ENCODE measurements at regions not wholly inside any gene's neighbourhood (a gene's known extent, or its start where the extent isn't known, plus 50 kb on each side); places are given as distances from the start of the nearest gene placed in this dataset.

DNA sequence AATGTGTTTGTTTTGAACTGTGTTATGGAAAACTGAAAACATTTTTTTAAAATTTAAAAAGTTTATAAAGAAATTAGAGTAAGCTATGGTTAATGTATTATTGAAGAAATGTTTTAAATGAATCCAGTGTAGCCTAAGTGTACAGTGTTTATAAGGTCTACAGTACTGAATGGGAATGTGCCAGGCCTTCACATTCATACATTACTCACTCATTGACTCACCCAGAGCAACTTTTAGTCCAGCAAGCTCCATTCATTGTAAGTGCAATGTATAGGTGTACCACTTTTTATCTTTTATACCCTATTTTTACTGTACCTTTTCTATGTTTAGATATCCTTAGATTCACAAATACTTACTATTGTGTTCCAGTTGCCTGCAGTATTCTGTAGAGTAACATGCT is 215.1 kb upstream of the THUMPD2 start:
- H3K9ac ChIP-seq (ENCODE audit: low read length): no peak overlapping the region
- no peak overlapping the region for H3K27ac ChIP-seq (ENCODE audit: low read length)
- H3K36me3 ChIP-seq (replicated peaks; ENCODE audit: low read depth, low read length): no peaks in the 10 kb centered on the region
- H3K4me2 ChIP-seq (ENCODE audit: low read length): no peak overlapping the region
- H2AFZ ChIP-seq (ENCODE audit: low read depth, low read length): no peak overlapping the region
- H3K9me3 ChIP-seq (ENCODE audit: insufficient read depth, low read length): no peaks in the 10 kb centered on the region
- H3K79me2 ChIP-seq (ENCODE audit: low read length): no peaks in the 10 kb centered on the region
- no peak for TF ChIP-seq EZH2phosphoT487 (IDR thresholded peaks at IDR 0.05; ENCODE audit: low read depth)
- H4K20me1 ChIP-seq (ENCODE audit: insufficient read depth, low read length): no peaks in the 10 kb centered on the region
- no peaks in the 10 kb centered on the region for H3K4me1 ChIP-seq (ENCODE audit: low read length)
- H3K27me3 ChIP-seq (ENCODE audit: low read depth, low read length): no peaks in the 10 kb centered on the region
- no peak overlapping the region for H3K4me3 ChIP-seq (ENCODE audit: low read length)

DNA sequence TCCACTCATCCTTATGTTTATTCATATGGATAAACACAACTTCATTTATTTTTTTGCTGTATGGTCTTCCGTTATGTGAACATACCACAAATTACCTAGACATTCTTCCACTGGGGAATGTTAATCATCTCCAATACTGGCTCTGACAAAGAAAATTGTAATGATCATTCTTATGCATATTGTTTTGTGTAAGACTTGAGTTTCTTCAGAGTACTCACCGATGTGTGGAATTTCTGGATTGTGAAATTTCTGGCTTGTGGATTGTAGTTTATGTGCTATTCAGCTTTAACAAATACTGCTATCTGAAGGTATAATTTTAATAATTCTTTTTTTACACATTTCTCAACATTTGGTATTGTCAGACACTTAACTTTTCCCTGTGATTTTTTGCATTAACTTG is 212.2 kb upstream of the THUMPD2 start:
- no peak overlapping the region for H3K4me2 ChIP-seq (ENCODE audit: low read length)
- H3K9ac ChIP-seq (ENCODE audit: low read length): no peak overlapping the region
- no peaks in the 10 kb centered on the region for H3K79me2 ChIP-seq (ENCODE audit: low read length)
- H3K4me3 ChIP-seq (ENCODE audit: low read length): no peak overlapping the region
- H3K4me1 ChIP-seq (ENCODE audit: low read length): no peaks in the 10 kb centered on the region
- H3K27me3 ChIP-seq (ENCODE audit: low read depth, low read length): no peaks in the 10 kb centered on the region
- TF ChIP-seq EZH2phosphoT487 (IDR thresholded peaks at IDR 0.05; ENCODE audit: low read depth): no peak
- H3K36me3 ChIP-seq (replicated peaks; ENCODE audit: low read depth, low read length): no peaks in the 10 kb centered on the region
- H4K20me1 ChIP-seq (ENCODE audit: insufficient read depth, low read length): no peaks in the 10 kb centered on the region
- H3K27ac ChIP-seq (ENCODE audit: low read length): no peak overlapping the region
- H2AFZ ChIP-seq (ENCODE audit: low read depth, low read length): no peak overlapping the region
- H3K9me3 ChIP-seq (ENCODE audit: insufficient read depth, low read length): no peaks in the 10 kb centered on the region

DNA sequence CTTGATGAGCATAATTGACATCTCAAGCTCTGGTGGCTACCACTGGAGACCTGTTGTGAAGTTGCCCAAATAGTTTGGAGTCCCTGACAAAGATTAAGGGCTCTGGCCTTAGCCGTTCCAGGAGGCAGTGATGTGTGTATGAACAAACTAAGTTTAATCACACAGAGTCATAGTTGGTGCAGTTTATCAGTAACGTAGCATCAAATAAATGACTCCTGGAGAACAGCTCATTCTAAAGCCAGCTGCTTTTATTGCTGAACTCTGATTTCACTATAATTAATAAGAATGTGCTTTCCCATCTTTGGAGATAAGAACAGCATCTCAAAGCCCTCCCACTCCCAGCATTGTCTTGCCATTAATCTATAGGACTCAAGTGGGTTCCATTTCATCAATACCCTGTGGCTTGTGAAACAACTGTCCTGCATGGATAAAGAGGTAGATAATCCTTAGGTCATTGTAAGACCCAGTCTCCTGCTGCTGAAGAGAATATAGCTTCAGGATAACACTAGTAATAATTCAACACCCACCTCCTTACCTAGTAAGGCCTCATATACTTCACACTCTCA is 211.4 kb upstream of the THUMPD2 start:
- Histone ChIP-seq H3K27ac (ENCODE audit: low read length) (no peak overlapping the region), H3K9me3 (ENCODE audit: insufficient read depth, low read length) (no peaks in the 10 kb centered on the region), H4K20me1 (ENCODE audit: insufficient read depth, low read length) (no peaks in the 10 kb centered on the region), H3K27me3 (ENCODE audit: low read depth, low read length) (no peaks in the 10 kb centered on the region), H3K9ac (ENCODE audit: low read length) (no peak overlapping the region), H2AFZ (ENCODE audit: low read depth, low read length) (no peak overlapping the region), H3K79me2 (ENCODE audit: low read length) (no peaks in the 10 kb centered on the region), H3K4me1 (ENCODE audit: low read length) (no peaks in the 10 kb centered on the region), H3K4me2 (ENCODE audit: low read length) (no peak overlapping the region), H3K36me3 (replicated peaks; ENCODE audit: low read depth, low read length) (no peaks in the 10 kb centered on the region), H3K4me3 (ENCODE audit: low read length) (no peak overlapping the region)
- TF ChIP-seq, protein P1, sequence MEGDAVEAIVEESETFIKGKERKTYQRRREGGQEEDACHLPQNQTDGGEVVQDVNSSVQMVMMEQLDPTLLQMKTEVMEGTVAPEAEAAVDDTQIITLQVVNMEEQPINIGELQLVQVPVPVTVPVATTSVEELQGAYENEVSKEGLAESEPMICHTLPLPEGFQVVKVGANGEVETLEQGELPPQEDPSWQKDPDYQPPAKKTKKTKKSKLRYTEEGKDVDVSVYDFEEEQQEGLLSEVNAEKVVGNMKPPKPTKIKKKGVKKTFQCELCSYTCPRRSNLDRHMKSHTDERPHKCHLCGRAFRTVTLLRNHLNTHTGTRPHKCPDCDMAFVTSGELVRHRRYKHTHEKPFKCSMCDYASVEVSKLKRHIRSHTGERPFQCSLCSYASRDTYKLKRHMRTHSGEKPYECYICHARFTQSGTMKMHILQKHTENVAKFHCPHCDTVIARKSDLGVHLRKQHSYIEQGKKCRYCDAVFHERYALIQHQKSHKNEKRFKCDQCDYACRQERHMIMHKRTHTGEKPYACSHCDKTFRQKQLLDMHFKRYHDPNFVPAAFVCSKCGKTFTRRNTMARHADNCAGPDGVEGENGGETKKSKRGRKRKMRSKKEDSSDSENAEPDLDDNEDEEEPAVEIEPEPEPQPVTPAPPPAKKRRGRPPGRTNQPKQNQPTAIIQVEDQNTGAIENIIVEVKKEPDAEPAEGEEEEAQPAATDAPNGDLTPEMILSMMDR (IDR thresholded peaks at IDR 0.05; ENCODE audit: low read depth, low read length): no peak
- TF ChIP-seq EZH2phosphoT487 (IDR thresholded peaks at IDR 0.05; ENCODE audit: low read depth): no peak

DNA sequence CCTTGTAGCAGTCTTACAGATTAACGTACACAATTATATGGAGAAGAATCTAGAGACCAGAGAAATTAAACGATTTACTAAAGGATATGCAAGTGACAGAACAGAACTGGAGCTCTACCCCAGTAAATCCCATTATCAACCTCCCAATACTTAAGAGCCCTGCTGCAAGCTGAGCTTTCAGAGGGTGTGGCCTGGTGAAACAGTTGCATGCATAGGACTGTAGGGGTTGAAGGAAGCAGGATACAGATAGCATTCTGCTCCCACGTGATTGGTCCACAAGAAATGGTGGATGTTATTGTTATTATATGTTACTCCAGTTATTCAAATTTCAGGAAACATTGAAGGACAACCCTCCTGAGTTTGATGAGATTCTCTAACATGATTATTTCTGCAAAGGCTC is 210.8 kb upstream of the THUMPD2 start:
- Histone ChIP-seq H3K36me3 (replicated peaks; ENCODE audit: low read depth, low read length) (no peaks in the 10 kb centered on the region), H3K27ac (ENCODE audit: low read length) (no peak overlapping the region), H2AFZ (ENCODE audit: low read depth, low read length) (no peak overlapping the region), H3K4me1 (ENCODE audit: low read length) (no peaks in the 10 kb centered on the region), H4K20me1 (ENCODE audit: insufficient read depth, low read length) (no peaks in the 10 kb centered on the region), H3K9ac (ENCODE audit: low read length) (no peak overlapping the region), H3K4me2 (ENCODE audit: low read length) (no peak overlapping the region), H3K79me2 (ENCODE audit: low read length) (no peaks in the 10 kb centered on the region), H3K9me3 (ENCODE audit: insufficient read depth, low read length) (no peaks in the 10 kb centered on the region), H3K4me3 (ENCODE audit: low read length) (no peak overlapping the region), H3K27me3 (ENCODE audit: low read depth, low read length) (no peaks in the 10 kb centered on the region)
- TF ChIP-seq EZH2phosphoT487 (IDR thresholded peaks at IDR 0.05; ENCODE audit: low read depth): no peak
- TF ChIP-seq, protein P1 (IDR thresholded peaks at IDR 0.05; ENCODE audit: low read depth, low read length): no peak

DNA sequence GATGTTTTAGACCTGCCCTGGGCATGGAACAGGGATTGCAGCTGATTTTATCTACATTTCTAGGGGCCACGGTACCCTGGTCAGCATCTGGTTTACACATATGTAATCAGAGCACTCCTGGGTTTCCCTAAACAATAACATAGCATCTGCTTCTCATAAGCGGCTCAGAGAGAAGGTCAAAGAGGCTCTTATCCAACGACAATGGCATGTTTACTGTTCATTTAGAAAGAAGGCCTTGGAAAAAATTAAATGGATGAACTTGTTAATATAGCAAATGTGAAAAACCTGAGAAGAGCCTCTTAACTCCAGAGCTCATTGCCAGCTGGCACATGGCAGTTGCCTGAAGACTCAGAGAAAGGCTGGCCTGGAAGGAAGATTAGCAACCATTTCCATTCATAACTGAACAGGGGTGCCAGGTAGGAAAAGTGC is 202.8 kb upstream of the THUMPD2 start:
- H3K27ac ChIP-seq (ENCODE audit: low read length): no peak overlapping the region
- H3K9ac ChIP-seq (ENCODE audit: low read length): no peak overlapping the region
- TF ChIP-seq EZH2phosphoT487 (IDR thresholded peaks at IDR 0.05; ENCODE audit: low read depth): no peak
- TF ChIP-seq, protein P1 (IDR thresholded peaks at IDR 0.05; ENCODE audit: low read depth, low read length): no peak

More for the DNA sequence above, 202.8 kb upstream of the THUMPD2 start:
- no peaks in the 10 kb centered on the region for H3K9me3 ChIP-seq (ENCODE audit: insufficient read depth, low read length)
- no peaks in the 10 kb centered on the region for H3K36me3 ChIP-seq (replicated peaks; ENCODE audit: low read depth, low read length)
- no peaks in the 10 kb centered on the region for H4K20me1 ChIP-seq (ENCODE audit: insufficient read depth, low read length)
- no peaks in the 10 kb centered on the region for H3K4me1 ChIP-seq (ENCODE audit: low read length)
- H3K27me3 ChIP-seq (ENCODE audit: low read depth, low read length): no peaks in the 10 kb centered on the region
- H2AFZ ChIP-seq (ENCODE audit: low read depth, low read length): no peak overlapping the region
- no peak overlapping the region for H3K4me3 ChIP-seq (ENCODE audit: low read length)
- no peak overlapping the region for H3K4me2 ChIP-seq (ENCODE audit: low read length)
- H3K79me2 ChIP-seq (ENCODE audit: low read length): no peaks in the 10 kb centered on the region

All from OCI-LY3 (cell line).